GM19328 (cell line): ENCODE measurements at regions not wholly inside any gene's neighbourhood (a gene's known extent, or its start where the extent isn't known, plus 50 kb on each side); places are given as distances from the start of the nearest gene placed in this dataset.

Experiments used
- ATAC-seq: cut with Tn5 transposase; IDR thresholded peaks from one replicate; pipeline ENCODE4 v1.9.1; 2021; ENCODE audit warnings: mild to moderate bottlenecking, moderate library complexity; ENCODE audit not compliant: unreplicated experiment

DNA sequence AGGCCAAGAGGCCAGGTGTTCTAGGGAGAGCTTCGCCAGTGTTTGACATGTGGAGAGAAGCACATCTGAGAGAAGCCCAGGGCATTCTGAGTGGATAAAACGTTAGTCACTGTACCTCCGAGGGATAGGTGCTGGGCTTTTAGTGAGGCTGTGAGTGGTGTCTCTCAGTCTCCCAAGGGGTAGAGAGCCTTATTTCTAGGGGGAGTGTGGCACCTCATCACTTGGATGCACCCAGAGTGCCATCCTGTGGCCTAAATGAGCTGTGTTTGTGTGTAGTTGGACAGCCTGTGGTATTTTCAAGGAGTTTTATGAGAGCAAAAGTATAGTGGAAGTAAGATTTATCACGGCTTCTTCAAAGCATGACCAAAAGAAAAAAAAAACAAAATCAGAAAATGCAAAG is 1046.9 kb upstream of the WWC1 start:
- no peak for ATAC-seq

DNA sequence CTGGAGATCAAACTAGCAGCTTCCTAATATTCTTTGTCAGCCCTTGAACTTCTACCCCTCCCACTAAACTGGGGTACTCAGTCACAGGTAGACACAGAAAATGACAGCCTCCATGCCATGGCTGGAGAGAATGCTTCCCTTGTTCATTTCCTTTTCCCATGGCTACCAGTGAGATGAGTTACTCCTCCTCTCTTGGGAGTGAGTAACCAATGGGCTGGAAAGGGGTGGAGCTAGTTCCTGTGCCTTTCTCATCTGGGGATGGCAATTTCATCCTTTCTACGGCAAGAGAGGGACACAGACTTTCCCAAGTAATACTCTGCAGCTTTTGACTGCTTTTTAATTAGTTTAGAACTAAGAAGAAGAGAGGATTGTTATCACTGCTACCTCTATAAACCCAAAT is 1045.6 kb upstream of the WWC1 start:
- no peak for ATAC-seq

- ATAC-seq, result no peak
These were observed 1043.6 kb upstream of the WWC1 start for GRCh38 chr5:167247816-167248215.

DNA sequence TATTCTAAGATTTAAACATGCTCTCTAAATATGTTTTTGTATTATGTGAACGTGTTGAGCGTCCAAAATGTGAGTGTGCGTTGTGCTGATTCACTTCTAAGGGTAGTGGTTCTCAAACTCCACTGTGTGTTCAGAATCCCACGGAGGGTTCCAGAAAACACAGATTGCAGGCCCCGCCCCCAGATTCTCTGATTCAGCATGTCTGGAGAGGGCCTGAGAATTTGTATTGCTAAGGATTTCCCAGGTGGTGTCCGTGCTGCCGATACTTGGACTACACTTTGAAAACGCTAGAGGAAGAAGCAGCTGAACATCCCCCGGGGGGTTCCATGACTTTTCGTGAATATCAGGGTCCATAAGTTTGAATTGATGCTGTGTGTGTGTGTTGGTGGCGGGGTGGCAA is 1043.2 kb upstream of the WWC1 start:
- no peak for ATAC-seq

GRCh38 chr5:167250996-167251395 is 1040.4 kb upstream of the WWC1 start:
- ATAC-seq, result no peak

DNA sequence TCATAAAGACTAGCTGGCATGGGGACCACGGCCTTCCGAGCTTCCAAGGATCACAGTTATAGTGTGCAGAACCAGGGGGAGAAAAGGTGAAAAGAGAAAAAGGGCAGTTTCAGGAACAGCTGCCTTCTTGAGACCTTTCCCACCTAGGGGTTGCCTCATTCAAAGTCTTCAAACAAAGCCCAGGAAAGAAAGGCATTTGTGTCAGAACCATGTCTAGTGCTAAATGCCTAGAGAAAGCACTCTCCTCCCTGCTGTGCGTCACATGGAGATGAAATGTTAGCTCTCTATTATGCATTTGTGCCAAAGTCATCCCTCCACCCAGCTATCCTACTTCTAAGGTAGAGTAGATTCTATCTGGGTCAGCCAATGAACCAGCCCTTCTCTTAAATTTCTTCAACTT is 1037.3 kb upstream of the WWC1 start:
- no peak for ATAC-seq

DNA sequence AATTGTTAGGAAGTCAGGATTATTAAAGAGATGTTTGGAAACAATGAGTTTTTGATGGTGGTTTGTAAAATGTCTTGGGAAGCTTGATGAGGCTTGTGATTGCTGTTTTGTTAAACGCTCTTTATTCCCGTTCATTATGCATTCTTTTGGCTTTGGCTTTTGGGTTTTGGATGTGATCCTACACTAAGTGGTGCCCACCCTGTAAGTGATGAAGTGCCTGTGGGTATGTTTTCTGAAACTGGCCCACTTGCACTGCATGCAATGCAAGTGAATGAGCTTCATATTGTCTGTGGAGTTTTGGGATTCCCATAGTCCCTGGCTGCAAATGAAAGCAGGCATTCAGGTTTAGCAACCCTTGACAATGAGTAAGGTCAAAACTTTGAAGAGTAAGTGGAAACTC is 1035.5 kb upstream of the WWC1 start:
- no peak for ATAC-seq

DNA sequence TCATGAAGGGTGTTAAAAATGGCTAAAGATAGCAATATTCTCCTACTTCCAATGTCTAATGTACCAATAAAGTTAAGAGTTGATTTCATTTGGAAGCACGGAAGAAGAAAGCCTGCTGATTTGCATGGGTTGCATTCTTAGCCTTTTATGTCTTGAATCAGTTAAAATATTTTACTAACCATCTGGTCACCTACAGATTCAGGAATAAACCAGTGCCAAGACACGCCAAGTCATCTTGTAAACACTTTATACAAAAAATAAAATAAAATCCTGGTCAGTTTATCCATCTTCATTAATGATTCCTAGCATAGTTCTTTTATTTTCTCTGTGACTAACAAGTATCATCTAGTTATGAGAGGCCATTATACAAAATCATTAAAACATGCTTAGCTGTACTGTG is 1031.6 kb upstream of the WWC1 start:
- no peak for ATAC-seq

- ATAC-seq, result no peak
These were observed 1029.9 kb upstream of the WWC1 start for GRCh38 chr5:167261309-167262100.

- ATAC-seq, result no peak
These were observed 1028.3 kb upstream of the WWC1 start for GRCh38 chr5:167263185-167263584.

- no peak for ATAC-seq
These were observed 1027.1 kb upstream of the WWC1 start for GRCh38 chr5:167264348-167264747.

DNA sequence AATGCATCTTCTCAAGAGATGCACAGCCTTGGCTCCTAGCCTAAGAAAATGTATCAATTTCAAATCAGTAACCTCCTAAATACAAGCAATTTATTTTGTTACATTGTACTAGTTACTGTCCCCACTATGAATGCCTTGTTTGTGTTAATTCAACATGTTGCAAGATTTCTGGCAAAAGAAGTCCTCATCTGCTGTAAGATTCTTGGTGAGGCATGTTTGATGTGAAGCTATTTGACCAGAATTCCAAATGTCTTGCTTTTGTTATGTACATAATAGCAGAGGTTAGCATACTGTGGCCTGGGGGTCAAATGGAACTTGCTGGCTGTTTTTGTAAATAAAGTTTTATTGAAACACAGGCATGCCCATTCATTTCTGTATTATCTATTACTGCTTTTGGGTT is 1023.1 kb upstream of the WWC1 start:
- ATAC-seq, result no peak

- no peak for ATAC-seq
These were observed 1022.3 kb upstream of the WWC1 start for GRCh38 chr5:167269146-167269545.

GRCh38 chr5:167271081-167271480 is 1020.4 kb upstream of the WWC1 start:
- no peak for ATAC-seq

- no peak for ATAC-seq
These were observed 1019.9 kb upstream of the WWC1 start for GRCh38 chr5:167271511-167271910.

DNA sequence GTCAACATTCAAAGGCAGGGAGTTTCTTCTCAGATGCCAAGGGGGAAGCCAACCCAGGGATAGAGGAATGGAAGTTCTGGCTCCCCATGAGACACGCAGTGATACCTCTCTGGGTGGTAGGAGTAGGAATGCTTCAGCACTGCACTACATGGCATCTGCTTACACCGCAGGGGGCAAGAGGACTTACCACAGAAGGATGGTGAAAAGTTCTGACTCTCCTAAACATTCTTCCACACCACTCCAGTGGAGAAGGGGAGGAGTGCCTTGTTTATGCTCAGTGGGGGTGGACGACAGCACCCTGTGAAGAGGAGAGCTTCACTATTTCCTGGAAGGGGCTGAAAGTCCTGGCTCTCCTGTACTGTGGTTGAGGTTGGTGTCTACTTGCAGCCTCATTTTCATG is 1011.3 kb upstream of the WWC1 start:
- no peak for ATAC-seq

DNA sequence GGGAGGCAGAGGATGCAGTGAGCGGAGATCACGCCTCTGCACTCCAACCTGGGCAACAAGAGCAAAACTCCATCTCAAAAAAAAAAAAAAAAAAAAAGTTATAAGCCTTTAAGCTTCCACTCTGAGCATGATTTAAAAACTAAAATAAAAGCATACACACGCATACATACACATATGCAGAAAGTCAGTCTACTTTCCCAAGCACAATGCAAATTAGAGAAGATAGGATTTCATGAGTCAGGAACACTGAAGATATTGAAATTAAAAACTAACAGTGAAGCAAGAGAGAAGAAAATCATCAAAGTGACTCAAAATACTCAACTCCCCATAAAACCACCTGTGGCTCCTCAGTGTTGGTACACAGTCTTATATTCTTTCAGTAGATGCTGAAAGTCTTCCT is 1009.5 kb upstream of the WWC1 start:
- no peak for ATAC-seq

DNA sequence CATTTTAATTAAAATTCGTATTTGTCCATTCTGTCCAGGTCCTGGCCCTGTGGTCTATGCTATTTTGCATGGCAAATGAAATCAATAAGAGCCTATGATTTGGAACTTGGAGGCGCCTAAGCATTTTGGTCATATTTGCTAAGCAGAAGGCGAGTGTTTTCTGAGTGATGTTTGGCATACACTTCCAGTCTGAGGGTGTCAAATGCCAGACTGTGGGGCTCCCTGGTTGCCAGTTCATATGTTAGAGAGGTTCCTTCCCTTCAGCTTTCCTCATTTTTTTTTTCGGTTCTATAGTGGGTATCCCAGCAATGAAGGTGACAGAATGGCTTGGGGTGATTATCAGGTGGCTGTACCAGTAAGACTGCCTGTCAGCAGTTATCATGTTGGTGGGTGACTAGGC is 1007.8 kb upstream of the WWC1 start:
- no peak for ATAC-seq

GRCh38 chr5:167284222-167284890 is 1007.1 kb upstream of the WWC1 start:
- no peak for ATAC-seq

DNA sequence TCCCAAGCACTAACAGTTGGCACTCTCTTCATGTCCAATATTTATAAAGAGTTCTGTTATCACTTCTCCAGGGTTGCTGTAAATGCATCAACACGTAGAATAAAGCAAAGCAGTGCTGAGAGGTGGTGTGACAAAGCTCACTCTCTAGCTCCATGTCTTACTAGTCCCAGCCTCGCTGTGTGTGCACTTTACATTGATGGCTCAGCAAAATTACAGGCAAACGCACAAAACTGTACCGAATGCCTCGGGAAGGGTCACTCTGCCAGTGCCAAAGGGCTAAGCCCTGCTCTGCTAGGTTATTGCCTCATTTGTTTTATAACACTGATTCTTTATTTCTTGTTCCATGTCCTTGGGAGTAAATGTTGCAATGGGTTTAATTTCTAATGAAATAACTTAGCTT is 1005.9 kb upstream of the WWC1 start:
- no peak for ATAC-seq

DNA sequence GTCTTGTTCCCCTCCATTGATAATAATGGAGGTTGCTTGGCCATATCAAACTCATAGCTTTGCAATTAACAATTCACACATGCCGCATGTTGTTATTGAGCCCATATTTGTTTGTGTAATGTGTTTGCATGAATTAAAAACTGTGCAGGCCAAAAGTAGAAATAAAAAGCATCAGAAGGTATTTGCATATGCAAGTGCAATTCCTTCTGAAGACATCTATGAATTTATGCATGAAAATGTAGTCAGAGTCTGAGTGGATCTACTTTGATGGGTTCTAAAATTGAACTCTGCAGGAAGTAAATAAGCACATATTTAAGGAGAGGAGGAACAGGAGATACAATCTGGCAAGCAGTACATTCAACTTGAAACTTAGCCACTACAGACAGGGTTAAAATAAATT is 1004.6 kb upstream of the WWC1 start:
- no peak for ATAC-seq

DNA sequence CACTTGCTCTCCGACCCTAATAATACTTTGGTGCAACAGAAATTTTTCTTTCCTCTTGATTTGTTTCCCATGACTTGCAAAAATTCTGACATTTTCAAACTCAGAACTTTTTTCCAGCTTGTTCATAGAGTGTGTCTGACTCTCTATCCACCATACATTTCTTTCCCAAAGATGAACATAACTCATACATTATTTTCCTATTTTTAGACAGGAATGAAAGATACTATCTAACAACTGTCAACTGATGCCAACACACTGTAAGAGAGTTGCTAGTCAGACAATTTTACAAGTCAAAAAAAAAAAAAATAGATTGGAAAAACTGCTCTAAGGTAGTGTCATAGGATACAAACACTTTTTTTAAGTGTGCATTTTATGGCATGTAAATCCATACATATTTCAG is 1001.0 kb upstream of the WWC1 start:
- no peak for ATAC-seq
